MG63 (cell line): ENCODE measurements at regions not wholly inside any gene's neighbourhood (a gene's known extent, or its start where the extent isn't known, plus 50 kb on each side); places are given as distances from the start of the nearest gene placed in this dataset.

Source experiments
- DNase-seq: peaks from one replicate; pipeline ENCODE4 v3.0.0-alpha.2; 2020
- H3K27me3 ChIP-seq: fragments of 250-450 bp; sonication (Bioruptor Pico); 2 replicates; pipeline ENCODE4 v1.5.1; 2020; ENCODE audit warnings: mild to moderate bottlenecking, moderate library complexity
- H3K36me3 ChIP-seq: fragments of 250-450 bp; sonication (Bioruptor Pico); 2 replicates; pipeline ENCODE4 v1.5.1; 2020; ENCODE audit warnings: mild to moderate bottlenecking, moderate library complexity
- H3K4me3 ChIP-seq: fragments of 250-450 bp; sonication (Bioruptor Pico); 2 replicates; pipeline ENCODE4 v1.5.1; 2020; ENCODE audit warnings: mild to moderate bottlenecking, moderate library complexity
- H3K9me3 ChIP-seq: fragments of 250-450 bp; sonication (Bioruptor Pico); 2 replicates; pipeline ENCODE4 v1.5.1; 2020; ENCODE audit warnings: mild to moderate bottlenecking, moderate library complexity

DNA sequence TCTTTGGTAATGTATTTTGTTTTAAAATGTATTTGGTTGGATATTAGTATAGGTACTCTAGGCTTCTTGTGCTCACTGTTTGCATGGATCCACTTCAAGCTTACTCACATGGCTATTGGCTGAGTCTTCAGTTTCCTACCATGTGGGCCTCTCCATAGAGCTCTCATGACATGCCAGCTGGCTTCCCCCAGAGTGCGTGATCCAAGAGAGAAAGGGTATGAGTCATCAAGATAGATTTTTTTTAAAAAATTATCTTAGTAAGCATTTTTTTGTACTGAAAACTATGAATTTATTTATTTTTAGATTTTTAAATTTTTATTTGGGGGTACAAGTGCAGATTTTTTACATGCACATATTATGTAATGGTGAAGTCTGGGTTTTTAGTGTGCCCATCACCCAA lies 219.1 kb upstream of the AMOT start:
- no peak overlapping the region for H3K4me3 ChIP-seq
- DNase-seq = peak; percentile 34

DNA sequence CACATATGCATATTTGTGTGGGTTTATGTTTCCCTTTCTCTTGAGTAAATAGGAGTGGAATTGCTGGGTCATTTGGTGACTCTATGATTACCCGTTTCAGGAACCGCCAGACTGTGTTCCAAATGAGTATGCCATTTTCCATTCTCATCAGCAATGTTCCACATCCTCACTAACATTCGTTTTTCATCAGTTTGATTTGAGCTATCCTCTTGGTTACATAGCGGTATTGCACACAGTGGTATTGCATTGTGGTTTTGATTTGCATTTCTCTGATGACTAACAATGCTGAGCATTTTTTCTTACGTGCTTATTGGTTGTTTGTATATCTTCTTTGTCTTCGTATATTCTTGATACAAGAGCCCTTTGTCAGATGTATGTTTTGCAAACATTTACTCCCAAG lies 218.0 kb upstream of the AMOT start:
- no peak for DNase-seq
- no peaks in the 10 kb centered on the region for H3K36me3 ChIP-seq
- H3K9me3 ChIP-seq = no peaks in the 10 kb centered on the region
- no peaks in the 10 kb centered on the region for H3K27me3 ChIP-seq
- H3K4me3 ChIP-seq = no peak overlapping the region

More for the DNA sequence above, 219.1 kb upstream of the AMOT start:
- Histone ChIP-seq H3K9me3 (no peaks in the 10 kb centered on the region), H3K27me3 (no peaks in the 10 kb centered on the region), H3K36me3 (no peaks in the 10 kb centered on the region)

DNA sequence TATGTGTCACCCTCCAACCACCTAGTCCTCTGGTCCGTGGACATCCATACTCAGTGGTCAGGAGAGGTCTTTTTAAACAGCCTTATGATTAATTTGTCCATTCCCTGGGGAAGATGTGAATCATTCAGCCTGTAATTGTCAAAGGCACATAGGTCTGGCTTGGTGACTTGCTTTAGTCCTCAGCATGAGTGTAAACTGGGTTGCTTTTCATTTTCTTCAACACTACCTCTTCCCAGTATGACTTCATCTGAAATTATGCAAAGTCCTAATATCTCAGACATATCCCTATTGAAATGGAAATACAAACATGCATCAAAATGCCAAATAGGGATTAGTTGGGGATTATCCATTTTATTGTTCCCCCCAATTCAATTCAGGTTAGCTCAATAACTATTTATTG lies 208.3 kb upstream of the AMOT start:
- no peak for DNase-seq
- no peaks in the 10 kb centered on the region for H3K27me3 ChIP-seq
- H3K4me3 ChIP-seq = no peak overlapping the region
- no peaks in the 10 kb centered on the region for H3K36me3 ChIP-seq
- H3K9me3 ChIP-seq = no peaks in the 10 kb centered on the region

DNA sequence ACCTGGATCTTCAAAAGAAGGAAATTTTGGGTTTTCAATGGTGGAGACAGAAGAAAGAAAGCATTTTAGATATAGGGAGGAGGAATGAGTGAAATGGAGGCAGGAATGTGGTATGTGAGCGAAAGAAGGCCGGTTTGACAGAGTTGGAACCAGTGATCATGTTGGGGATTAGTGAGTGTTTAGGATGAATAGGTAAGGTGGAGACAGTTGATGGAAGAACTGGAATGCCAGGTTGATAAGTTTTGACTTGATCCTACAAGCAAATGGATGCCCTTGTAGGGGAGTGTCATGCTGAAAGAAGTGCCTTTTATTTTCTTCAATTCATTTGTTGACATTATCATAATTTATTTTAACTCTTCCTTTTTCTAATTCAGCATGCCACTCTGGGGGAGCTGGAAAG lies 207.8 kb upstream of the AMOT start:
- H3K36me3 ChIP-seq = no peaks in the 10 kb centered on the region
- no peak overlapping the region for H3K4me3 ChIP-seq
- H3K27me3 ChIP-seq = no peaks in the 10 kb centered on the region
- DNase-seq = no peak
- H3K9me3 ChIP-seq = no peaks in the 10 kb centered on the region

DNA sequence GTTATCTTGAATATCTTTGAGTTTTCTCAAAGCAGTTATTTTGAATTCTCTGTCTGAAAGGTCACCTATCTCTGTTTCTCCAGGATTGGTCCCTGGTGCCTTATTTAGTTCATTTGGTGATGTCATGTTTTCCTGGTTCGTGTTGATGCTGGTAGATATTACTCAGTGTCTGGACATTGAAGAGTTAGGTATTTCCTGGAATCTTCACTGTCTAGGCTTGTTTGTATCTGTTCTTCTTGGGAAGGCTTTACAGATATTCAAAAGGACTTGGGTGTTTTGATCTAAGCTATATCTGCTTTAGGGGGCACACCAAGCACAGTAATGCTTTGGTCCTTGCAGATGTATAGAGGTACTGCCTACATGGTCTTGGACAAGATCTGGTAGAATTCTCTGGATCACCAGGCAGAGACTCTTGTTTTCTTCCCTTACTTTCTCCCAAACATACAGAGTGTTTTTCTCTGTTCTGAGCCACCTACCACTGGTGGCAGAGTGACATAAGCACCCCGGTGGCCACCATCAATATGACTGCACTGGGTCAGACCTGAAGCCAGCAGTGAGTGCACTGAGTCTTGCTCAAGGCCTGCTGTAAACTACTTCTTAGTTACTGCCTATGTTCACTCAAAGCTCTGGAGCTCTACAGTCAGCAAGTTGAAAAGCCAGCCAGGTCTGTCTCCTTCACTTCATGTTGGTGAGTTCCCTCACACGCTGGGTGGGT lies 193.5 kb upstream of the AMOT start:
- Histone ChIP-seq H3K27me3 (no peaks in the 10 kb centered on the region), H3K4me3 (no peak overlapping the region), H3K9me3 (no peaks in the 10 kb centered on the region), H3K36me3 (no peaks in the 10 kb centered on the region)
- no peak for DNase-seq

DNA sequence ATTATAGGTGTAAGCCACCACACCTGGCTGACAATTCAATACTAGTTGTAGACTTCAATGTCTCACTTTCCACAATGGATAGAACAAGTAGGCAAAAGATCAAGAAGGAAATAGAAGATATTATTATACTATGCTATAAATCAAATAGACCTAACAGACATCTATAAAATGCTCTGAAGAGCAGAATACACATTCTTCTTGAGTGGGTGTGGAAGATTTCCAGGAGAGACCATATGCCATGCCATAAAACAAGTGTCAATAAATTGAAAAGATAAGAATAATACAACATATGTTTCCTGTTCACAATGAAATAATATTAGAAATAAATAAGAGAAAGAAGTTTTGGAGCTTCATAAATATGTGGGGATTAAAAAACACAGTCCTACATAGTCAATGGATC lies 179.3 kb upstream of the AMOT start:
- Histone ChIP-seq H3K4me3 (no peak overlapping the region), H3K27me3 (no peaks in the 10 kb centered on the region), H3K36me3 (no peaks in the 10 kb centered on the region), H3K9me3 (no peaks in the 10 kb centered on the region)
- DNase-seq = no peak

DNA sequence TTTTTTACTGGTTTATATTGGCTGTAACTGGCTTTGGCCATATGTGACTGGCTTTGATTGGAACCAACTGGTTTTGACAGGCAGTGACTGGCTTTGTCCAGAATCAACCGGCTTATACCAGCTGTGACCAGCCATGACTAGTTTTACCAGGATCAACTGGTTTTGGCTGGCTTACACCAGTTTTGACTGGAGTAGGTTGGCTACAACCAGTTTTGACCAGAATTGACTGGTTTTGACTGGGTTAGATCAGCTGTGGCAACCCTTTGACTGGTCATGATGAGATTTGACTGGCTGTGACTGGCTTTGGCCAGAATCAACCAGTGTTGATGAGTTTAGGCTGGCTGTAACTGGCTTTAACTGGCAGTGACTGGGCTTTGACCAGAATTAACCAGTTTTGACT lies 169.2 kb upstream of the AMOT start:
- Histone ChIP-seq H3K9me3 (no peaks in the 10 kb centered on the region), H3K36me3 (no peaks in the 10 kb centered on the region), H3K27me3 (no peaks in the 10 kb centered on the region), H3K4me3 (no peak overlapping the region)
- no peak for DNase-seq

DNA sequence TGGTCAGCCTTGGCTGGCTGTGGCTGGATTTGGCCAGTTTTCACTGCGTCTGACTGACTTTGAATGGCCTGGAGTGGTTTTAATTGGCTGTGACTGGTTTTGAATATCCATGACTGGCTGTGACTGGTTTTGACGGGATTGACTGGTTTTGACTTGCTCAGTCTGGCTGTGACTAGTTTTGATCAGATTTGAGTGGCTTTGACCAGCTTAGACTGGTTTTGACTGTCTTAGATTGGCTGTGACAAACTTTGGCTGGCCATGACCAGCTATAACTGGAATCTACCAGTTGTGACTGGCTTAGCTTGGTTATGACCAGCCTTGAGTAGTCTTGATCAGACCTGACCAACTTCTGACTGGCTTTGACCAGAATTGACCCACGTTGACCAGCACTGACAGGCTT lies 168.4 kb upstream of the AMOT start:
- H3K36me3 ChIP-seq = no peaks in the 10 kb centered on the region
- no peaks in the 10 kb centered on the region for H3K9me3 ChIP-seq
- H3K27me3 ChIP-seq = no peaks in the 10 kb centered on the region
- H3K4me3 ChIP-seq = no peak overlapping the region
- no peak for DNase-seq

DNA sequence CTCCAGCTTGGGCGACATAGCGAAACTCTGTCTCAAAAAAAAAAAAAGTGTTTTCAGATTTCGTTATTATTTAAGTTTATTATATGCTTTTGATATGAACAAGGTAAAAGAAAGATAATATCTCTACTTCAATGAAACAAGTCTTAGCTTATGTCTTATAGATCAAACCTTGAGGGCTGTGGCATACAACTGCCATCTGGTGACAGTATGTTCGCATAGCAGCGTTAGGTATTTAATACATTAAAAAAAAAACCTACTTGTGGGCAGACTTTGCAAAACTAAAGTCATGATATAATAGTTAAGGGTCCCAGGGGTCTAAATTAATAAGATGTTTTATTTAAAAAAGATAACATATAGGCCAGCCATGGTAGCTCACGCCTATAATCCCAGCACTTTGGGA lies 161.2 kb upstream of the AMOT start:
- H3K4me3 ChIP-seq = no peak overlapping the region
- H3K27me3 ChIP-seq = no peaks in the 10 kb centered on the region
- no peak for DNase-seq
- H3K36me3 ChIP-seq = no peaks in the 10 kb centered on the region
- H3K9me3 ChIP-seq = no peaks in the 10 kb centered on the region

DNA sequence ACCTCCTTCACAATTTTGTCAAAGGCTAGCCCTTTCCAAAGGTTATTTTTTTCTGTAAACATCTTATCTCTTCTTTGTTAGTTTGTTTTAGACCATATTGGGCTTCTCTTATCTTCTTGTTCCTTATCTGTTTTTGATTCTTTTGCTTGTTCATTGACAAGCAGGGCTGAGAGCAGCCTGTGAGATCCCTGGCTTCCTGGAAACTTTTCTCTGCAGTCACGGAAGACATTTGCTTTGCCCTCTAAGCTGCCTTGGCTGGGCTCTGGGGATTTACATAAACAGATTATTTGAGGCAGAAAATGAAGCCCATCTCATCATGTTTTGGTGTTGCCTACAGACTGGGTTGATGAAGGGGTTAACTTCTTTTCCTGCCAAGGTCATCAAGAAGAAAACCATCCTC lies 157.4 kb upstream of the AMOT start:
- Histone ChIP-seq H3K9me3 (no peaks in the 10 kb centered on the region), H3K27me3 (no peaks in the 10 kb centered on the region), H3K4me3 (no peak overlapping the region), H3K36me3 (no peaks in the 10 kb centered on the region)
- DNase-seq = no peak

DNA sequence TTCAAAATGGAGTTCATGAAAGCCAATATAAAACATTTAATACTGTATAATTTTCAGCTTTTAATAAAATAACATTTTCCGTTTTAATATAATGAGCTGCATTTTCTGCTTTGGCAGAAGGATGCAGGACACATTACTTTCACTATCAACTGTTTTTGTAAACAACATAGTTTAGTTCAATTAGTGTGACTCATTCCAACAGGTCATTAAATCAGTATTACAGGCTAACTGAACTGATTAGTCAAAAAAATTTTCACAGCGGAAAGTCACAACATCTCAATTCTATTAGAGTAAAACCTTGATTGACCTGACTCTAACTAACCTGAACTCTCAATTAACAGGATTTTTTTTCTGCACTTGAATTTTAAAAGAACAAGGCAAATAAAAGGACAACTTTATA lies 151.2 kb upstream of the AMOT start:
- H3K27me3 ChIP-seq = no peaks in the 10 kb centered on the region
- no peak overlapping the region for H3K4me3 ChIP-seq
- DNase-seq = no peak
- H3K36me3 ChIP-seq = no peaks in the 10 kb centered on the region
- no peaks in the 10 kb centered on the region for H3K9me3 ChIP-seq

DNA sequence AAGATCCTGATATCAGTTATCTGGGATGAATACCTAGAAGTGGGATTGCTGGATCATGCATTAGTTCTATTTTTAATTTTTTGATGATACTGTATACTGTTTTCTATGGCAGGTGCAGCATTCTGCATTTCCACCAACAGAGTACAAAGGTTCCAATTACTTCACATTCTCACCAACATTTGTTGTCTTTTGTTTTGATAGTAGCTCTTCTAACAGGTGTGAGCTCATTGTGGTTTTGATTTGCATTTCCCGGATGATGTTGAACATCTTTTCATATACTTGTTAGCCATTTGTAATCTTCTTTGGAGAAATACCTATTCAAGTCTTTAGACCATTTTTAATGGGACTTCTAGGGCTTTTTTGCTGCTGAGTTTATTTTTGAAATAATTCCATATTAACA lies 139.2 kb upstream of the AMOT start:
- H3K4me3 ChIP-seq = no peak overlapping the region
- no peaks in the 10 kb centered on the region for H3K9me3 ChIP-seq
- H3K36me3 ChIP-seq = no peaks in the 10 kb centered on the region
- H3K27me3 ChIP-seq = no peaks in the 10 kb centered on the region
- DNase-seq = no peak

DNA sequence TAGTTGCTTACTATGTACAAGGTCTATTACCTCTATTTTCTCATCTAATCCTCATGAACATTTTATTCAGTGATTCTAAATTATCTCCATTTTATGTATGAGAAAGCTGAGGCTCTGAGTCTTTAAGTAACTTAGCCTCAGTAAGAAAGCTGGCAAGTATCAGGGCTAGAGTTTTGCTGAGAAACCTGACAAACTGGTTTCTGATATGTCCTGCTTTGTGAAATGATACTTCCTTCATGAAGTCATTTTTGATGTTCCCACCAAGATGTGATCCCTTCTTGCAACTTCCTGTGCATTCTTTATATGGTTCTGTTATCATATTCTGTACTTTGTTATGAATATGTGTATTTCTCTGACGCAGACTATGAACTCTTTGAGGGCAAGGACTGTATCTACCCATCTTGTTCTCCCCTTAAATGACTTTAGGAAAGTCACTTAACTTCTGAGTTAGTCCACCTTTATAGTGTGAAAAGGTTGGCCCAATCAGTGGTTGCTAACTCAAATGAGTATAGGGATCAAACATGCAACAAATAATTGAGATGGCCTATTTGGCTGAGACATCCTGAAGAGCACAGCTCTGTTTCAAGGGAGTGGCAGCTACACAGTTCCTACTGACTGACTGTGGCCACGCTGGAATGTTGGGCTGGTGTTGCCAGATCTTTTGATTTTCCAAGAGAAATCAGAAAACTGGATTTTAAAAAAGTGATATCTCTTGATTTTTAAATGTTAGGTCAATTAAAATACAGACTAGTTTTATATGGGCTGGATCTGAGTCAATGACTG lies 127.9 kb upstream of the AMOT start:
- H3K27me3 ChIP-seq = no peaks in the 10 kb centered on the region
- no peak overlapping the region for H3K4me3 ChIP-seq
- no peak for DNase-seq
- no peaks in the 10 kb centered on the region for H3K36me3 ChIP-seq
- H3K9me3 ChIP-seq = no peaks in the 10 kb centered on the region

DNA sequence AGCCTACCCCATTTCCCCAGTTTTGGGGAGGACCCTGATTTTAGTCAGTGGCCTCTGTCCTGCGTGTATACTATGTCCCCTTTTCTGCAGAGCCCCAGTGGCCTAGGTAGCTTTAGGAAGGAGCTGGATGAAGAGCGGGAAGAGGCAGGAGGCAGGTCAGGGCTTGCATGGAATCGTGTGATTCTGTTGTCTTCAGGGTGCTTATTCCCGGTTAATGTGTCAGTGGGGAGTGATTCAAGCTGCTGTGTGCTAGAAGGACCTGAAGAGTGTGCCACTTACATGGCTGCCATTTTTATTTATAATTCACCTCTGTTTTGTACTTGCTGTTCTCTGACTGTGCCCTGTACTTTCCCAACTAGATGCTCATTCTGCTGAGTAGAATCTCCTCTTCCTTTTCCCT lies 127.3 kb upstream of the AMOT start:
- DNase-seq = no peak
- H3K27me3 ChIP-seq = no peaks in the 10 kb centered on the region
- H3K4me3 ChIP-seq = no peak overlapping the region
- no peaks in the 10 kb centered on the region for H3K36me3 ChIP-seq
- no peaks in the 10 kb centered on the region for H3K9me3 ChIP-seq

DNA sequence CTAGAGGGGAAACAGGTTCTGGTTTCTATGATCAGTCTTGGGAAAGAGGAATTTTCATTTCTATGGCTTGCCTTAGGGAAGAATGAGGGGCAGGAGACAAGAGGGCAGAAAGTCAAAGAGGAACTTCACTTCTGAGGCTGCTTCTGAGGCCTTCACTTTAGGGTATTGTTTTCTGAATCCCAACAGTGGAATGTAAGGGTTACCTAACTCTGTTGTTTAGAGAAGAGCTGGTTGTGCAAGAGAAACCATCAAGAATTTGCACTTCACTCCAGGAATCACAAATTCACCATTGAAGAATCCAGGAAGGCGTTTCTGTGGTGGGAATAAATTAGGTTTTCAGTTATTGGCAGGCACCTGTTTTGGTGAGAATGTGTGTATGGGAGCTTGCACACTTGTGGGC lies 126.7 kb upstream of the AMOT start:
- H3K27me3 ChIP-seq = no peaks in the 10 kb centered on the region
- no peak overlapping the region for H3K4me3 ChIP-seq
- no peaks in the 10 kb centered on the region for H3K9me3 ChIP-seq
- DNase-seq = no peak
- H3K36me3 ChIP-seq = no peaks in the 10 kb centered on the region

DNA sequence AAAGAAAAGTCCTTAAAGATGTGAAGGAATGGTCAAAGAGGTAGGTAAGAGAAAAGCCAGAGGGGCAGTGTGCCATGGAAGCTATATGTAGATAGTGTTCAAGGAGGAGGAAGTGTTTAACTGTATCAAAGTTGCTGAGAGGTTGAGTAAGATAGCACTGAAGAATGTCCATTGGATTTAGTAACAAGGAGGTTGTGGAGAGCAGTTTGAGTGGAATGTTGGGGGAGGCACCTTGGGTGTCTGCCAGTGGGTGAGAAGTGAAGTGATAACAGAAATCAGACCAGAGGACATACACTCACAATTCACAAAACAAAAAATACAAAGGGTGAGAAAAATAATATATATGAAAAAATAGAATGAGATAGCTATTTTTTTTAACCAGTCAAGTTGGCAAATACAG lies 121.3 kb upstream of the AMOT start:
- Histone ChIP-seq H3K27me3 (no peaks in the 10 kb centered on the region), H3K9me3 (no peaks in the 10 kb centered on the region), H3K4me3 (no peak overlapping the region), H3K36me3 (no peaks in the 10 kb centered on the region)
- no peak for DNase-seq

DNA sequence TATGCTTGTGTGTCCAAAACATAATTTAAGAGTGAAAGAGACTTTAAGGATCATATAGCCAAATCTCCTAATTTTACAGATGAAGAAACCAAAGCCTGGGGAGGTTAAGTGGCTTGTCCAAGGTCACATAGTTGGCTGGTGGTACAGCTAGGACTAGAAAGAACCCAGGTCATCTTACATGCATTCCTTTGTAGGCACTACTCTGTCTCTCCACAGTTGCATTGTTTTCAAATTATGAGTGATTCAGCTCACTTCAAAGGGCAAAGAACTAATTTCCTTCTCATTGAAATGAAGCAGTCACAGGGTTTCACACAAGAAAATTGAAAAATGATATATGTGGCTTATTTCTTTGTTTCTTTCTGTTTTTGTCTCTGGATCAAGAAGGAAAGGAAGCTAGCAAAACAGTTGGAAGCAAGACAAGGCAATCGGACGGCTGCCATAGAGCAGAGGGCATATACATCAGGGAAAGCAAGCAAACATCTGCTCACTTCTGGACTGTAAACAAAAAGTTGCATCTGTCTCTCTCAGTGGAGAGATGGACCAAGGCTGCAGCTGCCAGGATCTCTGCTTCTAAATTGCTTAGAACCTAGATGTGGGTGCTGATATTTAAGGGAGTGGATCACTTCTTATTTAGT lies 107.5 kb upstream of the AMOT start:
- H3K36me3 ChIP-seq = no peaks in the 10 kb centered on the region
- no peak overlapping the region for H3K4me3 ChIP-seq
- no peak for DNase-seq
- H3K9me3 ChIP-seq = no peaks in the 10 kb centered on the region
- H3K27me3 ChIP-seq = no peaks in the 10 kb centered on the region

DNA sequence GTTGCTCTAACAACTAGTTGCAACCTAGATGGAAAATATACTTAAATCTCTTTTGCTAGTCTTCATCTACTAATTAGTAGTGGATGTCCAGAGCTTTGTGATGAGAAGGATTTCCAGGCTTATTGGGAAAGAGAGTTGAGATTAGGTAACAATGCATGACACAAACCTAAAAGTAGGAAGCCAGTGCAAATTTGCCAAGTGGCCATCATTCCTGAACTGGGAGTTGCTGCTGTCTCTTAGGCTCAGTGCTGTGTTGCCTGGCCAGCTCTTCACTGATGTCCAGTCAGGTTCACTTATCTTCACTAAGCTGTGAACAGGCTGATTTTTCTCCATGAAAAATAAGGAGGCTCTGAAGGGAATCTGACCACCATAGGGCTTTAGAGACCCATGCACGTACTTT lies 105.6 kb upstream of the AMOT start:
- no peaks in the 10 kb centered on the region for H3K27me3 ChIP-seq
- no peaks in the 10 kb centered on the region for H3K9me3 ChIP-seq
- H3K4me3 ChIP-seq = no peak overlapping the region
- H3K36me3 ChIP-seq = no peaks in the 10 kb centered on the region
- DNase-seq = no peak
